ENCODE measurements at regions not wholly inside any gene's neighbourhood (a gene's known extent, or its start where the extent isn't known, plus 50 kb on each side); places are given as distances from the start of the nearest gene placed in this dataset.

DNA sequence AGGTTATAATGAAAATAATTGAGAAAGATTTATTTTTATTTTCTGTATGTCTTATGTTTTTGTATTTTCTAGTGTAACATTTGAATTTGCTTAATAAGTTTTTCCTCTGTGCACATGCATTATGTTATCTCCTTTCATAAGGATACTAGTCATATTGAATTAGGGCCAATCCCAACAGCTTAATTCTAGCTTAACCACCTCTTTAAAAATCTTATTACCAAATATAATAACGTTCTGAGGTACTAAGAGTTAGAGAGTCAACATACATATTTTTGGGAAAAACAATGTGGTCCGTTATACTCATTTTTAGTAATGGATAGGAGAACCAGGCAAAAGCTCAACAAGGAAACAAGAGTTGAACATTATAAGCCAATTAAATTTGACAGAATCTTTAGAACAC is 845.6 kb upstream of the SEL1L start:
- Histone ChIP-seq H3K9me3 (replicated peaks; ENCODE audit: low read length) (no peaks in the 10 kb centered on the region), H3K4me2 (ENCODE audit: low read length) (no peak overlapping the region), H3K4me3 (ENCODE audit: low read length) (no peak overlapping the region), H3K27me3 (ENCODE audit: control insufficient read depth, insufficient read depth, low read length) (no peaks in the 10 kb centered on the region), H3K36me3 (ENCODE audit: insufficient read depth, low read length) (no peaks in the 10 kb centered on the region), H3K9ac (ENCODE audit: low read depth, low read length) (no peak overlapping the region), H3K4me1 (ENCODE audit: control insufficient read depth, insufficient read depth, low read length) (no peaks in the 10 kb centered on the region)

DNA sequence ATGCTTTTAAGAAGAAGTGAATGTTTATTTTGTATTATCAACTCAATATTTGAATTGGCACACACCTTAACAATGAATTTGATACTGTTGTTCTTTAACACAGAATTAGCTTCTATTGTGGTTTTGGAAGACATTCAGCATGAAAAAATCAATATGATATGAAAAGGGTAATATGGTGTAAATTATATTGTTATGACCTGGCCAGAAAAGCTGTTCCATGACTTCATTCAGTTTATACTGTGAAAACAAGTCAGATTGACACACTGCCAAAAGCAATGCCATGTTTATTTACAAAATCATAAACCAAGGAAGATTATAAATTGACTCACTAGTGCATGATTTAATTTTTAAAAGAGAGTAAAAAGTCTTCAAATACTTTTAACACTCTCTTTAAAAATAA is 851.4 kb upstream of the SEL1L start:
- Histone ChIP-seq H3K4me3 (ENCODE audit: low read length) (no peak overlapping the region), H3K4me2 (ENCODE audit: low read length) (no peak overlapping the region), H3K36me3 (ENCODE audit: insufficient read depth, low read length) (no peaks in the 10 kb centered on the region), H3K9ac (ENCODE audit: low read depth, low read length) (no peak overlapping the region), H3K4me1 (ENCODE audit: control insufficient read depth, insufficient read depth, low read length) (no peaks in the 10 kb centered on the region), H3K9me3 (replicated peaks; ENCODE audit: low read length) (no peaks in the 10 kb centered on the region), H3K27me3 (ENCODE audit: control insufficient read depth, insufficient read depth, low read length) (no peaks in the 10 kb centered on the region)

DNA sequence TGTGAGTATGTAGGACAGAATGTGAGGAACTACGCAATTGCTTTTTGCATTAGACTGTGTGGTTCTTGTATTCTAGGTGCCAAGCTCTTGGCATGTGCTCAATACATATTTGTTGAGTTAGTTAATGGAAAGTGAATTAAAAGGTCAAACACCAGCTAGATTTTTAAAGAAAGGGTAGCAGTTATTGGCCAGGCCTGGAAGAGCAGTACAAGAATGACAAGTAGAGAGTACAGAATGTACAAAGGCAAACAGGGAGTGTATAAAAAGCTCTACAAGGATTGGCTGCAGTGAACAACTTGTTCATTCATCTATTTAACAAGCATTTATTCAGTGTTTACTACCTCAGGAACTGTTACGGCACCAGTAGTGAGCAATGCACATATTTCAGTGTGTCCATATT is 854.0 kb upstream of the SEL1L start:
- no peak overlapping the region for H3K4me2 ChIP-seq (ENCODE audit: low read length)

DNA sequence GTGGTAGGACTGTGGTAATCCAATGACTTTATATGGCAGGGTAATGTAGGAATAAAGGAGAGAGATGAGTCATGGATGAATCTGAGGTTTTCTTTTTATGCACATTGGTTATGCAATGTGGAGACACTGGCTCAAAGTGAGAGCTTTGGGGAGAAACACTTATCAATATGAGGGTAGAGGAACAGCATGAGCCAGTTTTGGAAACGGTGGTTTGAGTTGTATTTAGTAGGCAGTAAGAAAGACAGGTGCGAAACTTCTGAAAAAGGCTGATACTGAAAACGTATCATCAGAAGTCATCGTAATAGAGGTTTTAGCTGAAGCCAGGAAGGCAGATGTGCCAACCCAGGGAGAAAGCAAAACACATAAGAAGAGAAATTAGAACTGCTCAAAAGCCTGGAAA is 854.8 kb upstream of the SEL1L start:
- H3K4me2 ChIP-seq (ENCODE audit: low read length), result no peak overlapping the region
- no peak overlapping the region for H3K9ac ChIP-seq (ENCODE audit: low read depth, low read length)
- H3K27me3 ChIP-seq (ENCODE audit: control insufficient read depth, insufficient read depth, low read length), result no peaks in the 10 kb centered on the region
- H3K9me3 ChIP-seq (replicated peaks; ENCODE audit: low read length), result no peaks in the 10 kb centered on the region
- no peaks in the 10 kb centered on the region for H3K36me3 ChIP-seq (ENCODE audit: insufficient read depth, low read length)
- no peaks in the 10 kb centered on the region for H3K4me1 ChIP-seq (ENCODE audit: control insufficient read depth, insufficient read depth, low read length)
- no peak overlapping the region for H3K4me3 ChIP-seq (ENCODE audit: low read length)

More for the DNA sequence above, 854.0 kb upstream of the SEL1L start:
- H3K4me1 ChIP-seq (ENCODE audit: control insufficient read depth, insufficient read depth, low read length), result no peaks in the 10 kb centered on the region
- H3K9me3 ChIP-seq (replicated peaks; ENCODE audit: low read length), result no peaks in the 10 kb centered on the region
- H3K27me3 ChIP-seq (ENCODE audit: control insufficient read depth, insufficient read depth, low read length), result no peaks in the 10 kb centered on the region
- H3K4me3 ChIP-seq (ENCODE audit: low read length), result no peak overlapping the region
- H3K9ac ChIP-seq (ENCODE audit: low read depth, low read length), result no peak overlapping the region
- H3K36me3 ChIP-seq (ENCODE audit: insufficient read depth, low read length), result no peaks in the 10 kb centered on the region

DNA sequence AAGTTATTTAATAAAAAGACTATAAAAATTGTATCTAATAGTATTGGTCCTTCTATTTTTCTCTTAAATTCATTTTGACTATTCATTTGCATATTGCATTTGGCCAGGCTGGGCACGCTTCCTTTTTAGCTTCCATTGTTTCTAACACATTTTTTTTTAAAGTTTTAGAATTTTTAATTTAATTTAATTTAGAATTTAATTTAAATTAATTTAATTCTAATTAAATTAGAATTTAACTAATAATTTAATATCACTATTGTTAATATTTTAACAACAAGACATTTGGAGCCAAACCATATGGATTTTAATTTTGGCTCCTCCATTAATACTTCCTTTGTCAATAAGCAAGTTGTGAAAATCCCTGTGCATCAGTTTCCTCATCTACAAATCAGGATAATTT is 856.9 kb upstream of the SEL1L start:
- no peak overlapping the region for H3K4me3 ChIP-seq (ENCODE audit: low read length)
- H3K9me3 ChIP-seq (replicated peaks; ENCODE audit: low read length), result no peaks in the 10 kb centered on the region
- no peaks in the 10 kb centered on the region for H3K27me3 ChIP-seq (ENCODE audit: control insufficient read depth, insufficient read depth, low read length)
- H3K4me1 ChIP-seq (ENCODE audit: control insufficient read depth, insufficient read depth, low read length), result no peaks in the 10 kb centered on the region
- no peak overlapping the region for H3K9ac ChIP-seq (ENCODE audit: low read depth, low read length)
- H3K36me3 ChIP-seq (ENCODE audit: insufficient read depth, low read length), result no peaks in the 10 kb centered on the region
- H3K4me2 ChIP-seq (ENCODE audit: low read length), result no peak overlapping the region

DNA sequence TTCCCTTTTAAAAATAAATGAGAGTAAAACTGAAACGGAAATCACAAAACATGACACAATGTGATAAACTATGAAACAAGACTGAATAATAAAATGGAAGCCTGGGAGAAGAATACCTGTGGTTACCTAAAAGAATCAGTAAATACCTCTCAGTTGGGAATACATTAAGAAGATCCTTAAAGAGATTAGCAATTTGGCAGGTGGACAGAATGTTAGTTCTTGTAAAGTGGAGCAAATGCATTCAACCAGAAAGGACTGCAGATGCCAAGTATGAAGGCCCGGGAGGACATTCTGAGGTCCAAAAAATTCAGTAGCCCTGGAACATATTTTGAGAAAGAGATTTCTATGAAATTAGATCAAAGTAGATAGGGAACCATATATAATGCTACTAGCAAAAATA is 861.3 kb upstream of the SEL1L start:
- Histone ChIP-seq H3K9ac (ENCODE audit: low read depth, low read length) (no peak overlapping the region), H3K4me3 (ENCODE audit: low read length) (no peak overlapping the region), H3K27me3 (ENCODE audit: control insufficient read depth, insufficient read depth, low read length) (no peaks in the 10 kb centered on the region)

DNA sequence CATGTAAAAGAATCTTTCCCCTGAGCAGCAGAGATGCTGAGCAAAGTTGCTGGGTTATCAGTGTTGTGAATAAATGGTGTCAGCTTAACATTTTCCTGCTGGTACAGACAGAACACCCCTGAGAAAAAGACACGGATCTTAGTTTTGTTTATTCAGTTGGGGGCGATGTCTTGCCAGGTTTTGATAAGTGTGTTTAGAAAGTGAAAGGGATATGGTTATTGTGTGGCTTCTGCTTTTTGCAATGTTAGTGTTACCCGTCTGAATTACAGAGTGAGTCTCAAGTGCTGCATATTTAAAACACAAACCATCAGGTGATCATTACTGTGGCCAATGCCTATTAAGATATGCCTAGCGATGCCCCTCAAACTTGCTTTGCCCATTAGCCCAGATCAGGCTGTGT is 864.6 kb upstream of the SEL1L start:
- Histone ChIP-seq H3K9me3 (replicated peaks; ENCODE audit: low read length) (no peaks in the 10 kb centered on the region), H3K4me3 (ENCODE audit: low read length) (no peak overlapping the region), H3K4me2 (ENCODE audit: low read length) (no peak overlapping the region), H3K27me3 (ENCODE audit: control insufficient read depth, insufficient read depth, low read length) (no peaks in the 10 kb centered on the region), H3K4me1 (ENCODE audit: control insufficient read depth, insufficient read depth, low read length) (no peaks in the 10 kb centered on the region), H3K36me3 (ENCODE audit: insufficient read depth, low read length) (no peaks in the 10 kb centered on the region), H3K9ac (ENCODE audit: low read depth, low read length) (no peak overlapping the region)

More for the DNA sequence above, 861.3 kb upstream of the SEL1L start:
- Histone ChIP-seq H3K9me3 (replicated peaks; ENCODE audit: low read length) (no peaks in the 10 kb centered on the region), H3K36me3 (ENCODE audit: insufficient read depth, low read length) (no peaks in the 10 kb centered on the region), H3K4me2 (ENCODE audit: low read length) (no peak overlapping the region), H3K4me1 (ENCODE audit: control insufficient read depth, insufficient read depth, low read length) (no peaks in the 10 kb centered on the region)

DNA sequence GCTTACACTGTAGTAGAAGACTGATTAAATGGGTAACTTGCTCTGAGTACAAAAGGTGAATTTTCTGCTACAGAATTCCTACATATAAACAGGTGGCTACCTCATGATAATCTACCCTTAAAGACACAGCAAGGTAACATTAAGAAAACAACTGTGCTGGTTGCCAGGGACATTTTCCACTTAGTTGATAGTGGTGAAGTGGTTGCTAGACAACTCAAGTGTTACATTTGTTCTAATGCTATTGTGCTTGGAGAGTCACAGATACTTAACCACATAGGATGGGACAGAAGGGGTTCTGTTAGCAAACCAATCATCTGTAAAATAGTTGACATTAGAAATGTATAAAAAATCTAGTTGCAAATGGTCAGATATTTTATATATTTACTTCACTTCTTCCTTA is 870.3 kb upstream of the SEL1L start:
- Histone ChIP-seq H3K27me3 (ENCODE audit: control insufficient read depth, insufficient read depth, low read length) (no peaks in the 10 kb centered on the region), H3K4me3 (ENCODE audit: low read length) (no peak overlapping the region), H3K36me3 (ENCODE audit: insufficient read depth, low read length) (no peaks in the 10 kb centered on the region), H3K4me1 (ENCODE audit: control insufficient read depth, insufficient read depth, low read length) (no peaks in the 10 kb centered on the region), H3K9me3 (replicated peaks; ENCODE audit: low read length) (no peaks in the 10 kb centered on the region), H3K9ac (ENCODE audit: low read depth, low read length) (no peak overlapping the region), H3K4me2 (ENCODE audit: low read length) (no peak overlapping the region)

DNA sequence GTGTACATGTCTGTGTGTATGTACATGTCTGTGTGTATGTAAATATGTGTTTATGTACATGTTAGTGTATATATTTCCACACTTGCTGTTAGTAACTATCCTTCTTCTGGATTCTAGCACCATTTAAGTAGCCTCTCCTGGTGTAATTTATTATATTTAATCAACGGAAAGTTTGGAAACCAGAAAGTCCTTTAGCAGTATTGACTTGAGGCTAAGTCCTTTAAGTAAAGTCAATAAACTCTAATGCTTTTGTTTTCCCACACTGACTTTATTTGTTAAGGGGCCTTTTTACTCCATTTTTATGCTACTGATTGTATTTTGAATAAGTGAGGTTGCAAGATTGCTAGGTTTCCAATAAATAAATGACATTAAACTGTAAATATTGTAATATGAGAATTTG is 876.4 kb upstream of the SEL1L start:
- Histone ChIP-seq H3K27me3 (ENCODE audit: control insufficient read depth, insufficient read depth, low read length) (no peaks in the 10 kb centered on the region), H3K4me2 (ENCODE audit: low read length) (no peak overlapping the region), H3K4me1 (ENCODE audit: control insufficient read depth, insufficient read depth, low read length) (no peaks in the 10 kb centered on the region), H3K9ac (ENCODE audit: low read depth, low read length) (no peak overlapping the region), H3K36me3 (ENCODE audit: insufficient read depth, low read length) (no peaks in the 10 kb centered on the region), H3K9me3 (replicated peaks; ENCODE audit: low read length) (no peaks in the 10 kb centered on the region), H3K4me3 (ENCODE audit: low read length) (no peak overlapping the region)

DNA sequence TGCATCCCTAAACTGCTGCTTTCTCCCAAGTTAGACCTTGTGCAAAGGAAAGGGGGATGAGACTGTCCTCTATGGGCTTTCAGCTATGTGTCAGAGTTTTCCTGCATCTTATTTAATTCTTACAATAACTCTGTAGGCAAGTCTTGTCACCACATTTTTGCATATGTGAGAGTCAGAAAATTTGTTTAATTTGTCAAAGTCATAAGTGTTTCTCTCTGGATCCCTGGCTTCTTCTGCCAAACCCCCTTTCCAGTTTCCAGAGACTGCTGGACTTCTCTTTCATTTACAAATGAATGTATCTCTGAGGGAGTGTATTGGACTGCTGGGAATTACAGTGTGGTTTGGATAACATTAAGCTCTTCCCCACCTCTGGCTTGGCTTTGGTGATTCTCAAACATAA is 877.6 kb upstream of the SEL1L start:
- Histone ChIP-seq H3K4me3 (ENCODE audit: low read length) (no peak overlapping the region), H3K9ac (ENCODE audit: low read depth, low read length) (no peak overlapping the region), H3K9me3 (replicated peaks; ENCODE audit: low read length) (no peaks in the 10 kb centered on the region), H3K27me3 (ENCODE audit: control insufficient read depth, insufficient read depth, low read length) (no peaks in the 10 kb centered on the region), H3K4me1 (ENCODE audit: control insufficient read depth, insufficient read depth, low read length) (no peaks in the 10 kb centered on the region), H3K4me2 (ENCODE audit: low read length) (no peak overlapping the region), H3K36me3 (ENCODE audit: insufficient read depth, low read length) (no peaks in the 10 kb centered on the region)

DNA sequence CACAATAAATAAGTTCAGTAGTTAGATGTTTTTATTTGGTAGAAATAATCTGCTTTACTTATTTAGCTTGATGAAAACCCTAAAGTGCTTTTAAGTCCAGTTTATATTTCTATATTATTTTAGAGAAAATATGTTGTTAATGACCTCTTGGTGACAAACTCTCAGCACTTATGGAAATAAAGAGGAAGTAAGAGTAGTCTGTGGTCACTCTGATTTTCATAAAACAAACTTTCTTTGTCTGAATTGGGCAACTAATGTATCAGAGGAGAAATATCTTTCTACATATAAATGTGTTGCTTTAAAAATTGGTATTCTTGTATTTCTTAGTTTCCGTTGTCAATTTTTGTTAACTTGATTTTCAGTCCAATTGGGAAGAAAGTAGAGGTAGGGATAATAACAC is 878.9 kb upstream of the SEL1L start:
- H3K4me2 ChIP-seq (ENCODE audit: low read length), result no peak overlapping the region
- no peak overlapping the region for H3K9ac ChIP-seq (ENCODE audit: low read depth, low read length)
- no peak overlapping the region for H3K4me3 ChIP-seq (ENCODE audit: low read length)
- no peaks in the 10 kb centered on the region for H3K4me1 ChIP-seq (ENCODE audit: control insufficient read depth, insufficient read depth, low read length)
- H3K36me3 ChIP-seq (ENCODE audit: insufficient read depth, low read length), result no peaks in the 10 kb centered on the region
- H3K9me3 ChIP-seq (replicated peaks; ENCODE audit: low read length), result no peaks in the 10 kb centered on the region
- H3K27me3 ChIP-seq (ENCODE audit: control insufficient read depth, insufficient read depth, low read length), result no peaks in the 10 kb centered on the region

DNA sequence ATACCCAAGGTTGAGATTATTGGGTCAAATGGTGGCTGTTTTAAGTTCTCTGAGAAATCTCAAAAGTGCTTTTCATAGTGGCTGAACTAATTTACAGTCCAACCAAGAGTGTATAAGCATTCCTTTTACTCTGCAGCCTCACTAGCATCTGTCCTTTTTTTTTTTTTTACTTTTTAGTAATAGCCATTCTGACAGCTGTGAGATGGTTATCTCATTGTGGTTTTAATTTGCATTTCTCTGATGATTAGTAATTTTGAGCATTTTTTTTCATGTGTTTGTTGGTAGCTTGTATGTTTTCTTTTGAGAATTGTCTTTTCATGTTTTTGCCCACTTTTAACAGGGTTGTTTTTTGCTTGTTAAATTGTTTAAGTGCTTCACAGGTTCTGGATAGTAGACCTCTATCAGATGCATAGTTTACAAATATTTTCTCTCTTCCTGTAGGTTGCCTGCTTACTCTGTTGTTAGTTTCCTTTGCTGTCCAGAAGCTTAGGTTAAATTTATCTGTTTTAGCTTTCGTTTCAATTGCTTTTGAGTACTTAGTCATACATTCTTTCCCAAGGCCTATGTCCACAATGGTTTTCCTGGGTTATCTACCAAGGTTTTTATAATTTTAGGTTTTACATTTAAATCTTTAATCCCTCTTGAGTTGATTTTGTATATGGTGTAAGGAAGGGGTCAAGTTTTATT is 881.3 kb upstream of the SEL1L start:
- Histone ChIP-seq H3K27me3 (ENCODE audit: control insufficient read depth, insufficient read depth, low read length) (no peaks in the 10 kb centered on the region), H3K4me3 (ENCODE audit: low read length) (no peak overlapping the region), H3K4me2 (ENCODE audit: low read length) (no peak overlapping the region), H3K36me3 (ENCODE audit: insufficient read depth, low read length) (no peaks in the 10 kb centered on the region), H3K9ac (ENCODE audit: low read depth, low read length) (no peak overlapping the region), H3K4me1 (ENCODE audit: control insufficient read depth, insufficient read depth, low read length) (no peaks in the 10 kb centered on the region), H3K9me3 (replicated peaks; ENCODE audit: low read length) (peaks cover 7% of the 10 kb centered on the region)
